IMR-90 (cell line): ENCODE measurements at regions not wholly inside any gene's neighbourhood (a gene's known extent, or its start where the extent isn't known, plus 50 kb on each side); places are given as distances from the start of the nearest gene placed in this dataset.

Experiments
- ATAC-seq: fragments of 200-7000 bp; cut with Tn5 transposase; 2 replicates; pipeline ENCODE4 v1.9.1; 2020; ENCODE audit warnings: low read depth, mild to moderate bottlenecking, moderate library complexity
- BruUV-seq: library from RNA; stranded (reverse); fragments of 400-500 nt; replicated peaks from 2 replicates; lab custom pipeline; 2021; lab: Mats Ljungman, UMichigan
- CTCF ChIA-PET: fragments of 300-600 bp; formaldehyde crosslinking; extraction: SDS; loops from one replicate; lab custom pipeline; 2021; ENCODE audit warnings: antibody characterized with exemption; lab: Yijun Ruan, JAX
- POLR2A ChIA-PET: fragments of 300-600 bp; sonication (Branson Sonifier 250); formaldehyde crosslinking; loops from one replicate; lab custom pipeline; 2022; ENCODE audit warnings: antibody characterized with exemption; ENCODE audit not compliant: unreplicated experiment; lab: Charles Lee
- DNase-seq: peaks from one replicate; pipeline ENCODE4 v3.0.0; 2013
- H2AFZ ChIP-seq: replicated peaks from 2 replicates; pipeline ENCODE3; 2013; ENCODE audit warnings: low read length, mild to moderate bottlenecking; ENCODE audit not compliant: poor library complexity
- H2AK5ac ChIP-seq: 2 replicates; pipeline ENCODE4 v1.6.1; 2013; ENCODE audit warnings: low read depth, low read length, inconsistent platforms
- H2AK9ac ChIP-seq: replicated peaks from 2 replicates; pipeline ENCODE3; 2013; ENCODE audit warnings: mild to moderate bottlenecking, low read depth, low read length, moderate library complexity; ENCODE audit not compliant: poor library complexity
- H2BK120ac ChIP-seq: 2 replicates; pipeline ENCODE4 v1.6.1; 2013; ENCODE audit warnings: low read depth, low read length, inconsistent platforms
- H2BK15ac ChIP-seq: 3 replicates; pipeline ENCODE4 v1.6.1; 2013; ENCODE audit warnings: low read depth, low read length, inconsistent platforms
- H2BK20ac ChIP-seq: 2 replicates; pipeline ENCODE4 v1.6.1; 2013; ENCODE audit warnings: low read depth, mild to moderate bottlenecking, inconsistent platforms, low read length, moderate library complexity
- H2BK5ac ChIP-seq: 2 replicates; pipeline ENCODE4 v1.6.1; 2013; ENCODE audit warnings: mild to moderate bottlenecking, low read depth, low read length, inconsistent platforms; ENCODE audit not compliant: poor library complexity, severe bottlenecking
- H3K14ac ChIP-seq: replicated peaks from 2 replicates; pipeline ENCODE4 v1.6.1; 2013; ENCODE audit warnings: low read depth, low read length, inconsistent platforms
- H3K18ac ChIP-seq: 2 replicates; pipeline ENCODE4 v1.6.1; 2013; ENCODE audit warnings: low read depth, low read length, control low read depth
- H3K23ac ChIP-seq: 2 replicates; pipeline ENCODE4 v1.6.1; 2013; ENCODE audit warnings: low read depth, low read length, inconsistent platforms
- H3K27ac ChIP-seq: 2 replicates; pipeline ENCODE4 v1.5.1; 2013; ENCODE audit warnings: mild to moderate bottlenecking, control low read depth, low read length; ENCODE audit not compliant: insufficient read depth
- H3K27me3 ChIP-seq: 2 replicates; pipeline ENCODE4 v1.6.1; 2013; ENCODE audit warnings: low read length; ENCODE audit not compliant: control insufficient read depth, insufficient read depth
- H3K36me3 ChIP-seq: 2 replicates; pipeline ENCODE4 v1.6.1; 2013; ENCODE audit warnings: low read length, mixed read lengths; ENCODE audit not compliant: control insufficient read depth, insufficient read depth
- H3K4ac ChIP-seq: 2 replicates; pipeline ENCODE4 v1.6.1; 2013; ENCODE audit warnings: low read depth, low read length, inconsistent platforms
- H3K4me1 ChIP-seq: 2 replicates; pipeline ENCODE4 v1.6.1; 2013; ENCODE audit warnings: low read length, mixed read lengths; ENCODE audit not compliant: control insufficient read depth, insufficient read depth
- H3K4me2 ChIP-seq: 2 replicates; pipeline ENCODE4 v1.6.1; 2013; ENCODE audit warnings: low read depth, mild to moderate bottlenecking, control low read depth, low read length, moderate library complexity
- H3K4me3 ChIP-seq: 2 replicates; pipeline ENCODE4 v1.5.1; 2013; ENCODE audit warnings: low read depth, mild to moderate bottlenecking, control low read depth, low read length, moderate library complexity; ENCODE audit not compliant: insufficient read depth
- H3K56ac ChIP-seq: 2 replicates; pipeline ENCODE4 v1.6.1; 2013; ENCODE audit warnings: low read length, inconsistent platforms; ENCODE audit not compliant: insufficient read depth; ENCODE audit errors: extremely low read depth
- H3K79me1 ChIP-seq, 2 experiments: 2 replicates each; pipeline ENCODE4 v1.6.1; 2013; ENCODE audit warnings: low read length in 2 of 2, inconsistent platforms in 1 of 2, low read depth in 1 of 2
- H3K9ac ChIP-seq: 2 replicates; pipeline ENCODE4 v1.6.1; 2013; ENCODE audit warnings: low read depth, low read length, control low read depth
- H3K9me1 ChIP-seq: 2 replicates; pipeline ENCODE4 v1.6.1; 2013; ENCODE audit warnings: low read length, inconsistent platforms; ENCODE audit not compliant: insufficient read depth
- H3K9me3 ChIP-seq: 2 replicates; pipeline ENCODE4 v1.6.1; 2013; ENCODE audit warnings: low read length; ENCODE audit not compliant: control insufficient read depth, insufficient read depth
- H4K20me1 ChIP-seq: 2 replicates; pipeline ENCODE4 v1.6.1; 2013; ENCODE audit warnings: low read length, inconsistent platforms; ENCODE audit not compliant: insufficient read depth
- H4K5ac ChIP-seq: 2 replicates; pipeline ENCODE4 v1.6.1; 2013; ENCODE audit warnings: mild to moderate bottlenecking, low read depth, low read length, control low read depth
- H4K8ac ChIP-seq, 2 experiments: 2 replicates each; pipeline ENCODE4 v1.6.1; 2013; ENCODE audit warnings: low read depth in 2 of 2, low read length in 2 of 2, control low read depth in 1 of 2, inconsistent platforms in 1 of 2
- H4K91ac ChIP-seq: 2 replicates; pipeline ENCODE4 v1.6.1; 2013; ENCODE audit warnings: low read depth, low read length, inconsistent platforms; ENCODE audit not compliant: insufficient read depth
- CHD1 ChIP-seq: IDR thresholded peaks from 2 replicates; pipeline ENCODE4 v1.6.1; 2012; ENCODE audit warnings: low read depth, low read length, improper control_type of control experiment
- MAFK ChIP-seq: IDR thresholded peaks from 2 replicates; pipeline ENCODE4 v1.6.1; 2012; ENCODE audit warnings: low read depth, low read length, improper control_type of control experiment
- POLR2A ChIP-seq: IDR thresholded peaks from 2 replicates; pipeline ENCODE4 v1.6.1; 2012; ENCODE audit warnings: mild to moderate bottlenecking, low read depth, low read length
- WGBS, 2 experiments: methylation state at CpG; one replicate each; pipeline versions ENCODE4 v1.1.5 to v1.1.7; 2013; ENCODE audit warnings: missing lambda C conversion rate in 2 of 2; ENCODE audit not compliant: insufficient read length in 1 of 2; ENCODE audit errors: extremely low coverage in 2 of 2; 5-methylcytosine and 5-hydroxymethylcytosine counted together
- dilution Hi-C: fragments of 300-500 bp; cut with HindIII; formaldehyde crosslinking; loops from one replicate; pipeline ENCODE4 v1.14.3; 2018; ENCODE audit warnings: low sequenced_read_pairs; ENCODE audit not compliant: unreplicated experiment
- in situ Hi-C: fragments of 300-500 bp; cut with MboI; formaldehyde crosslinking; loops from 3 replicates; pipeline ENCODE4 v1.14.3; 2019; ENCODE audit warnings: low sequenced_read_pairs, inconsistent platforms, mixed read lengths
- intact Hi-C: fragments of 100-400 bp; cut with micrococcal nuclease; formaldehyde crosslinking; loops from 2 replicates; pipeline ENCODE4 v1.10.0; 2022

GRCh38 chr3:64305731-64306130, 80.5 kb upstream of the PRICKLE2 start:
- ATAC-seq (no peak), DNase-seq (no peak)
- intact Hi-C loops, result loop anchor here (5.0 kb wide), 1 partner anchor 67 kb away; no protein-coding TSS in a partner anchor
- Histone ChIP-seq H4K91ac (no peak overlapping the region), H3K4me2 (no peak overlapping the region), H2AK5ac (no peak overlapping the region), H3K36me3 (no peaks in the 10 kb centered on the region), H3K9ac (no peak overlapping the region), H3K4me1 (no peaks in the 10 kb centered on the region; the same call in 1 of the 2 replicates), H2BK5ac (no peak overlapping the region), H4K20me1 (no peaks in the 10 kb centered on the region), H4K8ac (no peak overlapping the region), H3K56ac (no peak overlapping the region), H2BK120ac (no peak overlapping the region), H2BK15ac (no peak overlapping the region), H3K79me1 (no peaks in the 10 kb centered on the region), H3K14ac (no peak overlapping the region), H3K27ac (no peak overlapping the region), H2AK9ac (no peak overlapping the region), H4K5ac (no peak overlapping the region), H3K4ac (no peak overlapping the region), H3K4me3 (no peak overlapping the region), H3K9me3 (no peaks in the 10 kb centered on the region), H3K18ac (no peak overlapping the region), H2BK20ac (no peak overlapping the region), H3K23ac (no peak overlapping the region), H2AFZ (no peak overlapping the region), H3K9me1 (0 out of 2 replicates have a peak, but pooled peaks cover 4% of the 10 kb centered on the region), H3K27me3 (no peaks in the 10 kb centered on the region)
- no peak for TF ChIP-seq MAFK
- no peak for TF ChIP-seq POLR2A
- TF ChIP-seq CHD1, result no peak
- no TSS peak for BruUV-seq
- dilution Hi-C loops, result no loop called here
- ChIA-PET POLR2A (no interaction called here), CTCF (no interaction called here)
- WGBS, 2 experiments, result no CpG with 5 or more reads among the region's 1 CpG
- in situ Hi-C loops, result no loop called here
